ENCODE measurements at regions not wholly inside any gene's neighbourhood (a gene's known extent, or its start where the extent isn't known, plus 50 kb on each side); places are given as distances from the start of the nearest gene placed in this dataset.

DNA sequence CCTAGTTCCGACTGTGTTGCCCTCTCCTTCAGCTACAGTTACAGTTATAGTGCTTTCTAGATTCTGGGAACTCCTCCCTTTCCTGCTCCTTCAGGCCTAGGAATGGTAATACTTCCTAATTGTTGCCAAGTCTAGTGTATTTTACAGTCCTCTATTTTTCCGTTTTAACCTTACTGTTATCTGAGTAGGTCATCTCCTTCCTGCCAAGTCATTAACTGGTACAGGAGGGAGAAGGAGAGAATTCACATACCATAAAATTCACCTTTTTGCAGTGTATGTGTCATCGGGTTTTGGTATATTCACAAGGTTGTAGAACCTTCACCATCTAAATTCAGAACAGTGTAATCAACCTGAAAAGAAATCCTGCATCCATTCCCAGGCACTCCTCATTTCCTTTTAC is 335.4 kb upstream of the MEF2C start:
- TF ChIP-seq, protein P1, sequence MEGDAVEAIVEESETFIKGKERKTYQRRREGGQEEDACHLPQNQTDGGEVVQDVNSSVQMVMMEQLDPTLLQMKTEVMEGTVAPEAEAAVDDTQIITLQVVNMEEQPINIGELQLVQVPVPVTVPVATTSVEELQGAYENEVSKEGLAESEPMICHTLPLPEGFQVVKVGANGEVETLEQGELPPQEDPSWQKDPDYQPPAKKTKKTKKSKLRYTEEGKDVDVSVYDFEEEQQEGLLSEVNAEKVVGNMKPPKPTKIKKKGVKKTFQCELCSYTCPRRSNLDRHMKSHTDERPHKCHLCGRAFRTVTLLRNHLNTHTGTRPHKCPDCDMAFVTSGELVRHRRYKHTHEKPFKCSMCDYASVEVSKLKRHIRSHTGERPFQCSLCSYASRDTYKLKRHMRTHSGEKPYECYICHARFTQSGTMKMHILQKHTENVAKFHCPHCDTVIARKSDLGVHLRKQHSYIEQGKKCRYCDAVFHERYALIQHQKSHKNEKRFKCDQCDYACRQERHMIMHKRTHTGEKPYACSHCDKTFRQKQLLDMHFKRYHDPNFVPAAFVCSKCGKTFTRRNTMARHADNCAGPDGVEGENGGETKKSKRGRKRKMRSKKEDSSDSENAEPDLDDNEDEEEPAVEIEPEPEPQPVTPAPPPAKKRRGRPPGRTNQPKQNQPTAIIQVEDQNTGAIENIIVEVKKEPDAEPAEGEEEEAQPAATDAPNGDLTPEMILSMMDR (IDR thresholded peaks at IDR 0.05): no peak
- no peak for TF ChIP-seq ZFX (IDR thresholded peaks at IDR 0.05; ENCODE audit: borderline replicate concordance)
